ENCODE measurements at regions not wholly inside any gene's neighbourhood (a gene's known extent, or its start where the extent isn't known, plus 50 kb on each side); places are given as distances from the start of the nearest gene placed in this dataset.

- TF ChIP-seq, protein P1, sequence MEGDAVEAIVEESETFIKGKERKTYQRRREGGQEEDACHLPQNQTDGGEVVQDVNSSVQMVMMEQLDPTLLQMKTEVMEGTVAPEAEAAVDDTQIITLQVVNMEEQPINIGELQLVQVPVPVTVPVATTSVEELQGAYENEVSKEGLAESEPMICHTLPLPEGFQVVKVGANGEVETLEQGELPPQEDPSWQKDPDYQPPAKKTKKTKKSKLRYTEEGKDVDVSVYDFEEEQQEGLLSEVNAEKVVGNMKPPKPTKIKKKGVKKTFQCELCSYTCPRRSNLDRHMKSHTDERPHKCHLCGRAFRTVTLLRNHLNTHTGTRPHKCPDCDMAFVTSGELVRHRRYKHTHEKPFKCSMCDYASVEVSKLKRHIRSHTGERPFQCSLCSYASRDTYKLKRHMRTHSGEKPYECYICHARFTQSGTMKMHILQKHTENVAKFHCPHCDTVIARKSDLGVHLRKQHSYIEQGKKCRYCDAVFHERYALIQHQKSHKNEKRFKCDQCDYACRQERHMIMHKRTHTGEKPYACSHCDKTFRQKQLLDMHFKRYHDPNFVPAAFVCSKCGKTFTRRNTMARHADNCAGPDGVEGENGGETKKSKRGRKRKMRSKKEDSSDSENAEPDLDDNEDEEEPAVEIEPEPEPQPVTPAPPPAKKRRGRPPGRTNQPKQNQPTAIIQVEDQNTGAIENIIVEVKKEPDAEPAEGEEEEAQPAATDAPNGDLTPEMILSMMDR (IDR thresholded peaks at IDR 0.05; ENCODE audit: unreplicated experiment) = no peak
- no peaks in the 10 kb centered on the region for H3K9me3 Mint-ChIP-seq (ENCODE audit: unreplicated experiment)
- H3K36me3 Mint-ChIP-seq (ENCODE audit: insufficient read depth, unreplicated experiment) = no peaks in the 10 kb centered on the region
- H3K4me3 Mint-ChIP-seq (ENCODE audit: unreplicated experiment) = no peak overlapping the region
- CTCF ChIA-PET = no interaction called here
- no peaks in the 10 kb centered on the region for H3K4me1 Mint-ChIP-seq (ENCODE audit: insufficient read depth, unreplicated experiment)
- BruUV-seq (replicated peaks) = no TSS peak
- POLR2A ChIA-PET = interaction anchor here (0.6 to 1.4 kb wide), 2 partner anchors 9 to 83 kb away, joined by 3 to 4 read pairs; partner anchors contain the start of gene SERINC1
- no peak for DNase-seq (ENCODE audit: unreplicated experiment)
- intact Hi-C loops (cut with micrococcal nuclease) = no loop called here
- H3K27ac Mint-ChIP-seq (ENCODE audit: low read depth, unreplicated experiment) = no peak overlapping the region
- H3K27me3 Mint-ChIP-seq (ENCODE audit: insufficient read depth, unreplicated experiment) = no peaks in the 10 kb centered on the region
Observed at GRCh38 chr6:122553697-122554096, 56.5 kb upstream of the PKIB start.

- Mint-ChIP-seq H3K27me3 (ENCODE audit: insufficient read depth, unreplicated experiment) (no peaks in the 10 kb centered on the region), H3K36me3 (ENCODE audit: insufficient read depth, unreplicated experiment) (no peaks in the 10 kb centered on the region), H3K4me1 (ENCODE audit: insufficient read depth, unreplicated experiment) (no peaks in the 10 kb centered on the region), H3K9me3 (ENCODE audit: unreplicated experiment) (peaks cover under 1% of the 10 kb centered on the region), H3K4me3 (ENCODE audit: unreplicated experiment) (no peak overlapping the region), H3K27ac (ENCODE audit: low read depth, unreplicated experiment) (no peak overlapping the region)
- TF ChIP-seq, protein P1 (IDR thresholded peaks at IDR 0.05; ENCODE audit: unreplicated experiment) = no peak
- DNase-seq (ENCODE audit: unreplicated experiment) = no peak
- POLR2A ChIA-PET = no interaction called here
- no TSS peak for BruUV-seq (replicated peaks)
- CTCF ChIA-PET = no interaction called here
- intact Hi-C loops (cut with micrococcal nuclease) = no loop called here
Observed at GRCh38 chr6:122555561-122555960, 54.6 kb upstream of the PKIB start.

DNA sequence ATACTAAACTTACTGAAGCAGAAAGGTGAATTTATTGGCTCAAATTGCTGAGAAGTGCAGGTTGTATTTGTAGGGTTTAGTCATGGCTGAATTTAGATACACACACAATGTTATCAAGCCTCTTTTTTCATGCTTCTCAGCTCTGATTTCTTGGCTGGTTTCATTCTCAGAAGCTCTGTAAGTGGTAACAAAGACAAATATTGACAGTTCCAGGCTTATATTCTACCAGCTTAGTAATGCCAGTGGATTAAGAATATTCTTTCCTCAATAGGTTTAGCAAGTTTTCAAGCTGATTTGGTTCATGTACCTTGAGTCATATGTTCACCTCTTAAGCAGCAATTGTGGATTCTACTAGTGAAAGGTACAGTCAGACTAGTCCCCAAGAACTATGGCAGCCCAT lies 52.1 kb upstream of the PKIB start:
- H3K4me1 Mint-ChIP-seq (ENCODE audit: insufficient read depth, unreplicated experiment) = no peaks in the 10 kb centered on the region
- H3K27ac Mint-ChIP-seq (ENCODE audit: low read depth, unreplicated experiment) = no peak overlapping the region
- intact Hi-C loops (cut with micrococcal nuclease) = no loop called here
- TF ChIP-seq, protein P1 (IDR thresholded peaks at IDR 0.05; ENCODE audit: unreplicated experiment) = no peak
- H3K36me3 Mint-ChIP-seq (ENCODE audit: insufficient read depth, unreplicated experiment) = no peaks in the 10 kb centered on the region
- no TSS peak for BruUV-seq (replicated peaks)
- H3K4me3 Mint-ChIP-seq (ENCODE audit: unreplicated experiment) = no peak overlapping the region
- no peaks in the 10 kb centered on the region for H3K27me3 Mint-ChIP-seq (ENCODE audit: insufficient read depth, unreplicated experiment)
- peaks cover 8% of the 10 kb centered on the region for H3K9me3 Mint-ChIP-seq (ENCODE audit: unreplicated experiment)
- ChIA-PET CTCF (interaction anchor here (1.0 to 2.2 kb wide), 2 partner anchors 27 to 74 kb away, joined by 3 to 11 read pairs; no protein-coding TSS in a partner anchor), POLR2A (no interaction called here)
- DNase-seq (ENCODE audit: unreplicated experiment) = no peak
